ENCODE measurements at regions not wholly inside any gene's neighbourhood (a gene's known extent, or its start where the extent isn't known, plus 50 kb on each side); places are given as distances from the start of the nearest gene placed in this dataset.
"Not testable (repeated sequence)": the region's sequence is repeated elsewhere in the genome, so short reads cannot be mapped to it uniquely, and the experiment has no call there.

- no peak for DNase-seq (ENCODE audit: low spot score)
Observed at GRCh38 chr6:139983555-139984276, 609.3 kb upstream of the CITED2 start.

- DNase-seq (ENCODE audit: low spot score): no peak
Observed at GRCh38 chr6:139982652-139983295, 608.3 kb upstream of the CITED2 start.

GRCh38 chr6:139982195-139982594, 607.7 kb upstream of the CITED2 start:
- no peak for DNase-seq (ENCODE audit: low spot score)

GRCh38 chr6:139981768-139982181, 607.3 kb upstream of the CITED2 start:
- DNase-seq (ENCODE audit: low spot score): no peak

GRCh38 chr6:139981066-139981624, 606.7 kb upstream of the CITED2 start:
- no peak for DNase-seq (ENCODE audit: low spot score)

- DNase-seq (ENCODE audit: low spot score): not testable (repeated sequence)
Observed at GRCh38 chr6:139980631-139981030, 606.2 kb upstream of the CITED2 start.

- no peak for DNase-seq (ENCODE audit: low spot score)
Observed at GRCh38 chr6:139979021-139979725, 604.7 kb upstream of the CITED2 start.

GRCh38 chr6:139977887-139978332, 603.5 kb upstream of the CITED2 start:
- DNase-seq (ENCODE audit: low spot score): no peak

- no peak for DNase-seq (ENCODE audit: low spot score)
Observed at GRCh38 chr6:139973669-139974344, 599.4 kb upstream of the CITED2 start.

- no peak for DNase-seq (ENCODE audit: low spot score)
Observed at GRCh38 chr6:139972116-139972515, 597.7 kb upstream of the CITED2 start.

- DNase-seq (ENCODE audit: low spot score): no peak
Observed at GRCh38 chr6:139970591-139970991, 596.1 kb upstream of the CITED2 start.

- DNase-seq (ENCODE audit: low spot score): no peak
Observed at GRCh38 chr6:139967497-139967896, 593.0 kb upstream of the CITED2 start.

- no peak for DNase-seq (ENCODE audit: low spot score)
Observed at GRCh38 chr6:139965393-139965792, 590.9 kb upstream of the CITED2 start.

GRCh38 chr6:139964737-139965136, 590.3 kb upstream of the CITED2 start:
- no peak for DNase-seq (ENCODE audit: low spot score)

GRCh38 chr6:139962654-139963347, 588.4 kb upstream of the CITED2 start:
- no peak for DNase-seq (ENCODE audit: low spot score)

GRCh38 chr6:139961190-139961589, 586.7 kb upstream of the CITED2 start:
- no peak for DNase-seq (ENCODE audit: low spot score)

GRCh38 chr6:139960671-139961070, 586.2 kb upstream of the CITED2 start:
- no peak for DNase-seq (ENCODE audit: low spot score)

GRCh38 chr6:139955366-139956155, 581.1 kb upstream of the CITED2 start:
- no peak for DNase-seq (ENCODE audit: low spot score)

GRCh38 chr6:139954463-139955071, 580.1 kb upstream of the CITED2 start:
- no peak for DNase-seq (ENCODE audit: low spot score)
